ENCODE measurements at regions not wholly inside any gene's neighbourhood (a gene's known extent, or its start where the extent isn't known, plus 50 kb on each side); places are given as distances from the start of the nearest gene placed in this dataset.

DNA sequence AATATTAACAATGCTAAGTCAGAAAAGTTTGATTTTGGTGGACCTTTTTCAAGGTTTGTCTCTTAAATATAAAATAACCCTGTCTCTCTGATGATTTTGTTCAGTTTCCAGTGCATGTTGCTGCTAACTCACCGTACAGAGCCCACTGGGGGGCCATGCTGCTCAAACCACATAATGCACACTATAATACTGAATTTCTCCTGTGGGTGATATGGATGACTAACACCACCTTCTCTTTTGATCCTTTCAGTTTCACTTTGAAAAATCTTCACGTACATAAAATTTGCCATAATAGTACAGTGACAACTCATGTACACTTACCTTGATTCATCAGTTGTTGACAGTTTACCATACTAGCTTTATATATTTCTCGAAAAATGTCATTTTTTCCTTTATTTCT is 506.6 kb upstream of the MAN1A1 start:
- no peak for TF ChIP-seq POLR2A (IDR thresholded peaks at IDR 0.05; ENCODE audit: low read depth, low read length)
- TF ChIP-seq TAF1 (IDR thresholded peaks at IDR 0.05; ENCODE audit: borderline replicate concordance, low read depth, low read length) = no peak
- no peak for TF ChIP-seq POLR2AphosphoS5 (IDR thresholded peaks at IDR 0.05; ENCODE audit: low read depth, low read length)
